HCT116 (cell line): ENCODE measurements at regions not wholly inside any gene's neighbourhood (a gene's known extent, or its start where the extent isn't known, plus 50 kb on each side); places are given as distances from the start of the nearest gene placed in this dataset.

Source experiments
- ATAC-seq: fragments of 200-7000 bp; cut with Tn5 transposase; 2 replicates; pipeline ENCODE4 v1.9.1; 2020; ENCODE audit warnings: mild to moderate bottlenecking, moderate library complexity
- BruUV-seq: library from RNA; stranded (reverse); fragments of 400-500 nt; replicated peaks from 2 replicates; lab custom pipeline; 2021; lab: Mats Ljungman, UMichigan
- CTCF ChIA-PET: fragments of 300-600 bp; sonication (Branson Sonifier 250); formaldehyde crosslinking; loops from one replicate; lab custom pipeline; 2021; ENCODE audit warnings: antibody characterized with exemption; lab: Charles Lee
- POLR2A ChIA-PET: fragments of 300-600, 350-600 bp; sonication (Branson Sonifier 250); formaldehyde crosslinking; loops from one replicate; lab custom pipeline; 2021; ENCODE audit warnings: antibody characterized with exemption; lab: Charles Lee
- RAD21 ChIA-PET, 2 experiments: fragments of 300-600 bp; sonication (Branson Sonifier 250); formaldehyde crosslinking; loops; one replicate each; lab custom pipeline; 2023; ENCODE audit warnings: low total read pairs in 2 of 2; ENCODE audit not compliant: uncharacterized antibody in 2 of 2, unreplicated experiment in 2 of 2, low non-redundant PET in 1 of 2; lab: Charles Lee
- DNase-seq: peaks from one replicate; pipeline ENCODE4 v3.0.0-alpha.2; 2010; ENCODE audit warnings: low read depth, low spot score
- H2AFZ ChIP-seq: fragments of 200-600 bp; shearing (Covaris generic), sonication (generic); 2 replicates; pipeline ENCODE4 v1.6.1; 2017; ENCODE audit warnings: low read depth, mixed run types, mixed read lengths, antibody characterized with exemption, low read length; ENCODE audit not compliant: poor library complexity, severe bottlenecking
- H3K27ac ChIP-seq: 2 replicates; pipeline ENCODE4 v1.5.1; 2012; ENCODE audit warnings: low read depth, low read length
- H3K27me3 ChIP-seq: fragments of 200-600 bp; sonication (generic); 2 replicates; pipeline ENCODE4 v1.6.1; 2016; ENCODE audit warnings: mixed run types, low read length, mixed read lengths; ENCODE audit not compliant: insufficient read depth
- H3K36me3 ChIP-seq, 2 experiments: fragments of 200-500 bp in 1 of 2; fragments of 200-600 bp in 1 of 2; sonication (Bioruptor generic) in 1 of 2; sonication (generic) in 1 of 2; 2 replicates each; pipeline versions ENCODE4 v1.5.1 to v1.6.1; 2014 to 2016; ENCODE audit warnings: low read length in 2 of 2, inconsistent platforms in 1 of 2, mixed read lengths in 1 of 2, mixed run types in 1 of 2; ENCODE audit not compliant: insufficient read depth in 2 of 2, control insufficient read depth in 1 of 2
- H3K4me1 ChIP-seq, 2 experiments: fragments of 200-600 bp in 1 of 2; sonication (generic) in 1 of 2; 2 replicates each; pipeline versions ENCODE4 v1.5.1 to v1.6.1; 2012 to 2017; ENCODE audit warnings: low read length in 2 of 2, inconsistent platforms in 1 of 2, mild to moderate bottlenecking in 1 of 2, mixed read lengths in 1 of 2, mixed run types in 1 of 2, moderate library complexity in 1 of 2; ENCODE audit not compliant: insufficient read depth in 2 of 2, control insufficient read depth in 1 of 2
- H3K4me2 ChIP-seq: fragments of 200-600 bp; sonication (generic); 2 replicates; pipeline ENCODE4 v1.6.1; 2017; ENCODE audit warnings: mixed run types, low read length, mixed read lengths
- H3K4me3 ChIP-seq, 2 experiments: fragments of 200-600 bp in 1 of 2; sonication (generic) in 1 of 2; replicated peaks in 1 of 2; 2 replicates each; pipeline ENCODE4 v1.5.1; 2011 to 2016; ENCODE audit warnings: low read length in 2 of 2, control low read depth in 1 of 2, low read depth in 1 of 2, mild to moderate bottlenecking in 1 of 2, mixed read lengths in 1 of 2, mixed run types in 1 of 2
- H3K79me2 ChIP-seq: fragments of 200-600 bp; sonication (generic); 2 replicates; pipeline ENCODE4 v1.6.1; 2017; ENCODE audit warnings: mild to moderate bottlenecking, mixed run types, low read length, moderate library complexity, mixed read lengths; ENCODE audit not compliant: insufficient read depth
- H3K9ac ChIP-seq: fragments of 200-600 bp; sonication (generic); 2 replicates; pipeline ENCODE4 v1.6.1; 2016; ENCODE audit warnings: low read length, mixed read lengths
- H3K9me2 ChIP-seq: fragments of 200-600 bp; sonication (generic), shearing (Covaris generic); 2 replicates; pipeline ENCODE4 v1.6.1; 2017; ENCODE audit warnings: mixed run types, mild to moderate bottlenecking, moderate library complexity; ENCODE audit not compliant: insufficient read depth
- H3K9me3 ChIP-seq, 2 experiments: fragments of 200-500 bp in 1 of 2; fragments of 200-600 bp in 1 of 2; sonication (Bioruptor generic) in 1 of 2; sonication (generic) in 1 of 2; 2 replicates each; pipeline ENCODE4 v1.6.1; 2014 to 2017; ENCODE audit warnings: low read length in 2 of 2, mixed read lengths in 2 of 2, inconsistent platforms in 1 of 2, low read depth in 1 of 2, mild to moderate bottlenecking in 1 of 2, mixed run types in 1 of 2, moderate library complexity in 1 of 2; ENCODE audit not compliant: control insufficient read depth in 1 of 2, insufficient read depth in 1 of 2
- H4K20me1 ChIP-seq: fragments of 200-600 bp; sonication (generic), shearing (Covaris generic); 2 replicates; pipeline ENCODE4 v1.6.1; 2017; ENCODE audit warnings: mixed run types, mild to moderate bottlenecking, moderate library complexity; ENCODE audit not compliant: insufficient read depth
- ATF3 ChIP-seq: IDR thresholded peaks from 2 replicates; pipeline ENCODE4 v1.6.1; 2012
- CEBPB ChIP-seq: IDR thresholded peaks from 2 replicates; pipeline ENCODE4 v1.6.1; 2012; ENCODE audit warnings: low read depth
- EGR1 ChIP-seq: IDR thresholded peaks from 2 replicates; pipeline ENCODE4 v1.6.1; 2012; ENCODE audit warnings: low read depth
- ELF1 ChIP-seq: IDR thresholded peaks from 2 replicates; pipeline ENCODE4 v1.6.1; 2012; ENCODE audit warnings: low read depth, borderline replicate concordance
- EZH2phosphoT487 ChIP-seq: fragments of 200-600 bp; IDR thresholded peaks from 2 replicates; pipeline ENCODE4 v1.6.1; 2018; ENCODE audit warnings: antibody characterized with exemption, borderline replicate concordance
- FOSL1 ChIP-seq: IDR thresholded peaks from 2 replicates; pipeline ENCODE4 v1.6.1; 2012; ENCODE audit warnings: low read depth
- JUND ChIP-seq: IDR thresholded peaks from 2 replicates; pipeline ENCODE4 v1.6.1; 2012
- MAX ChIP-seq: IDR thresholded peaks from 2 replicates; pipeline ENCODE4 v1.6.1; 2012
- POLR2A ChIP-seq: IDR thresholded peaks from 2 replicates; pipeline ENCODE4 v1.7.0; 2011; ENCODE audit warnings: borderline replicate concordance; ENCODE audit not compliant: insufficient read depth, insufficient read length; ENCODE audit errors: extremely low read depth
- POLR2AphosphoS5 ChIP-seq: IDR thresholded peaks from 2 replicates; pipeline ENCODE4 v1.6.1; 2011; ENCODE audit warnings: mild to moderate bottlenecking, low read depth, low read length, moderate library complexity
- SIN3A ChIP-seq: IDR thresholded peaks from 2 replicates; pipeline ENCODE4 v1.6.1; 2012; ENCODE audit warnings: low read depth
- SP1 ChIP-seq: IDR thresholded peaks from 2 replicates; pipeline ENCODE4 v1.6.1; 2012; ENCODE audit warnings: low read depth
- SRF ChIP-seq: IDR thresholded peaks from 2 replicates; pipeline ENCODE4 v1.6.1; 2012; ENCODE audit warnings: low read depth
- TCF7L2 ChIP-seq: IDR thresholded peaks from 2 replicates; pipeline ENCODE4 v1.7.0; 2011; ENCODE audit warnings: borderline replicate concordance, inconsistent platforms; ENCODE audit not compliant: insufficient read depth, insufficient read length; ENCODE audit errors: extremely low read depth
- YY1 ChIP-seq: IDR thresholded peaks from 2 replicates; pipeline ENCODE4 v1.6.1; 2011; ENCODE audit warnings: low read length, low read depth, moderate library complexity, mild to moderate bottlenecking; ENCODE audit not compliant: insufficient replicate concordance; ENCODE audit errors: extremely low read depth
- ZBTB33 ChIP-seq: IDR thresholded peaks from 2 replicates; pipeline ENCODE4 v1.6.1; 2011; ENCODE audit warnings: mild to moderate bottlenecking, low read length, moderate library complexity; ENCODE audit not compliant: insufficient replicate concordance; ENCODE audit errors: extremely low read depth
- ZFX ChIP-seq: fragments of 450-650 bp; IDR thresholded peaks from 2 replicates; pipeline ENCODE4 v1.6.1; 2017
- ZNF274 ChIP-seq: fragments of 200-500 bp; sonication (Bioruptor generic); IDR thresholded peaks from 2 replicates; pipeline ENCODE4 v1.6.1; 2014; ENCODE audit warnings: mild to moderate bottlenecking, low read depth, low read length, inconsistent platforms
- intact Hi-C: fragments of 100-400 bp; cut with micrococcal nuclease; formaldehyde crosslinking; loops from 2 replicates; pipeline ENCODE4 v1.10.0; 2022

- no peak for DNase-seq
- ChIA-PET RAD21 (no interaction called here), POLR2A (no interaction called here), CTCF (no interaction called here)
- Histone ChIP-seq H3K79me2 (no peaks in the 10 kb centered on the region), H3K4me3 (no peak overlapping the region), H3K36me3 (no peaks in the 10 kb centered on the region), H2AFZ (no peak overlapping the region), H3K4me1 (no peaks in the 10 kb centered on the region), H4K20me1 (no peaks in the 10 kb centered on the region), H3K9me2 (no peaks in the 10 kb centered on the region), H3K27ac (no peak overlapping the region), H3K9me3 (no peaks in the 10 kb centered on the region), H3K9ac (no peak overlapping the region), H3K4me2 (no peak overlapping the region), H3K27me3 (no peaks in the 10 kb centered on the region)
- BruUV-seq, result no TSS peak
- intact Hi-C loops, result no loop called here
- no peak for ATAC-seq
- no peak for TF ChIP-seq SRF
- no peak for TF ChIP-seq ATF3
- no peak for TF ChIP-seq ZNF274
- TF ChIP-seq EGR1, result no peak
- no peak for TF ChIP-seq MAX
- TF ChIP-seq ELF1, result no peak
- TF ChIP-seq FOSL1, result no peak
- TF ChIP-seq JUND, result no peak
- no peak for TF ChIP-seq POLR2A
- TF ChIP-seq POLR2AphosphoS5, result no peak
- TF ChIP-seq CEBPB, result no peak
- TF ChIP-seq ZBTB33, result no peak
- no peak for TF ChIP-seq YY1
- TF ChIP-seq ZFX, result no peak
- TF ChIP-seq EZH2phosphoT487, result no peak
- TF ChIP-seq SP1, result no peak
- no peak for TF ChIP-seq SIN3A
- TF ChIP-seq TCF7L2, result no peak
Observed at GRCh38 chr6:12598919-12599318, 117.6 kb upstream of the PHACTR1 start.
